IPS-NIHi7 (cell line): ENCODE measurements at regions not wholly inside any gene's neighbourhood (a gene's known extent, or its start where the extent isn't known, plus 50 kb on each side); places are given as distances from the start of the nearest gene placed in this dataset.

Source experiments
- DNase-seq: peaks from one replicate; pipeline ENCODE4 v3.0.0; 2012; ENCODE audit warnings: mixed read lengths; ENCODE audit errors: extremely low spot score

- peak; percentile 26 for DNase-seq
These were observed 218.2 kb downstream of the JRKL start for GRCh38 chr11:96607864-96608558.

DNA sequence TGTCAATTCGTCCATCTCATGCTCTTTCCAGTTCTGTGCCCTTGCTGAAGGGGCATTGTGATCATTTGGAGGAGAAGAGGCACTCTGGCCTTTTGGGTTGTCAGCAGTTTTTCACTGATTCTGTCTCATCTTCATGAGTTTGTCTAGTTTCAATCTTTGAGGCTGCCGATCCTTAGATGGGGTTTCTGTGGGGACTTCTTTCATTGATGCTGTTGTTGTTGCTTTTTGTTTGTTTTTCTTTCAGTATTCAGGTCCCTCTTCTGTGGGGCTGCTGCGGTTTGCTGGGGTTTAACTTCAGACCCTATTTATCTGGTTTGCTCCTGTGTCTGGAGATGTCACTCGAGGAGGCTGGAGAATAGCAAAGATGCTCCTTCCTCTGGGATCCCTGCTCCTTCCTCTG lies 224.3 kb downstream of the JRKL start:
- DNase-seq, result no peak

GRCh38 chr11:96614846-96615245 lies 225.0 kb downstream of the JRKL start:
- DNase-seq, result no peak

GRCh38 chr11:96620464-96621044 lies 230.7 kb downstream of the JRKL start:
- no peak for DNase-seq

DNA sequence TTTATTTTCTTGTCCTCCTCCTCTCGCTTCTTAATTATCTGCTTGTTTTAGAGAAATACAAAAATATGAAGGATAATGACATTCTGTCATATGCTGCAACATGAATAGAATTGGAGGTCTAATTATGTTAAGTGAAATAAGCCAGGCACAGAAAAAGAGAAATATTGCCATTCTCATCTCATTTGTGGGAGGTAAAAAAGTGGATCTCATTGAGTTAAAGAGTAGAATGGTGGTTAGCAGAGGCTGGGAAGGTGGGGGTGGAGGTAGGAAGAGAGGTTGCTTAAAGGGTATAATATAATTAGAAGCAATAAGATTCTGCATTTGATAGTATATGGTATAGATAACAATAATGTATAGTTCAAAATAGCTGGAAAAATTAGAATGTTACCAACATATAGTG lies 231.3 kb downstream of the JRKL start:
- no peak for DNase-seq

DNA sequence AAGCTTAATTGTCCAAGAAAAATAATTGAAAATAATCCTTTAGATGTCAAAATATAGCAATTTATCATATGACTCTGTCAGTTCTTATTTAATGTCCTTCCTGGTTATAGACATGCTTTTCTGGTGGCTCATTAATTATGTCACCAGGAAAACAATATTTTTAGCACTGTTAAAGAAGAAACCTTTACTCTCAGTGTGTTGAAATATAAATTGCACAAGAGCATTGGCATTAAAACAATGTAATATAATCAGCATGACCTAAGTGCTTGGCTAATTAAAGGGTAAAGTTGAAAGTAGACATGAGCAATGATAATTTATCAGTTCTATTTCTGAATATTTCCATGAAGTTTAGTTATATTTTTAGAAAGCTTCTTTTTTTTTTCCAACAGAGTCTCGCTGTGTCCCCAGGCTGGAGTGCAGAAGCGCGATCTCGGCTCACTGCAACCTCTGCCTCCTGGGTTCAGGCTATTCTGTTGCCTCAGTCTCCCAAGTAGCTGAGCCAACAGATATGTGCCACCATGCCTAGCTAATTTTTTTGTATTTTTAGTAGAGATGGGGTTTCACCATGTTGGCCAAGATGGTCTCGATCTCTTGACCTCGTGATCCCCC lies 232.3 kb downstream of the JRKL start:
- DNase-seq, result no peak

GRCh38 chr11:96624126-96624525 lies 234.3 kb downstream of the JRKL start:
- no peak for DNase-seq

- DNase-seq, result no peak
These were observed 237.6 kb downstream of the JRKL start for GRCh38 chr11:96627376-96627775.

DNA sequence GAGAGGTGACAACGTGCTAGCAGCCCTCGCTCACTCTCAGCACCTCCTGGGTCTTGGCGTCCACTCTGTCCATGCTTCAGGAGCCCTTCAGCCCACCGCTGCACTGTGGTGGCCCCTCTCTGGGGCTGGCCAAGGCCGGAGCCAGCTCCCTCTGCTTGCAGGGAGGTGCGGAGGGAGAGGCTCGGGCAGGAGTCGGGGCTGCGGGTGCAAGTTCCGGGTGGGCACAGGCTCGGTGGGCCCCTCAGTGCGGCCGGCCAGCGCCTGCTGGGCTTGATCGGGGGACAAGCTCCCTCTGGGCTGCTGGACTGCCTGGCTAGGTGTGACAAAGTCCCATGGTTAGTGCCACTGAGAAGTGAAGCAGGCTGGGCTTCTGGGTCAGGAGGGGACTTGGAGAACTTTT lies 245.8 kb downstream of the JRKL start:
- no peak for DNase-seq

GRCh38 chr11:96641261-96641660 lies 251.4 kb downstream of the JRKL start:
- no peak for DNase-seq

DNA sequence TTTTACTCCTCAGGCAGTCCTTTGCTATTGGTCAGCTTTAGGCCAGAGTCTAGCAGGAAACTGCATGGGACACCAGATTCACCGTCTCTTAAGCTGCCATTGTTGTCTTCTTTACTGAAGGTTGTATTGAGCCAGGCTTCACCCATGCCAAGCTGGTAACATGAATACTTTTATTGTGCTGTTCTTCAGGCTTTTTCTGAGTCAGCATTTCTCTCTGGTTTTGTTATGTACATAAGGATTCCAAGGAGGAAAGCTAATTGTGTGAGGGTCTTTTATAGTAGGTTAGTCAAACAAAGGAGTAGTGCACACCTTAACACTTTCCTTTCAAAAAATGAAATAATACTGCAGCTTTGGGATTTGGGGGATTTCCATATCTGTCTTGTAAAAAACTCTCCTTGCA lies 252.8 kb downstream of the JRKL start:
- no peak for DNase-seq

DNA sequence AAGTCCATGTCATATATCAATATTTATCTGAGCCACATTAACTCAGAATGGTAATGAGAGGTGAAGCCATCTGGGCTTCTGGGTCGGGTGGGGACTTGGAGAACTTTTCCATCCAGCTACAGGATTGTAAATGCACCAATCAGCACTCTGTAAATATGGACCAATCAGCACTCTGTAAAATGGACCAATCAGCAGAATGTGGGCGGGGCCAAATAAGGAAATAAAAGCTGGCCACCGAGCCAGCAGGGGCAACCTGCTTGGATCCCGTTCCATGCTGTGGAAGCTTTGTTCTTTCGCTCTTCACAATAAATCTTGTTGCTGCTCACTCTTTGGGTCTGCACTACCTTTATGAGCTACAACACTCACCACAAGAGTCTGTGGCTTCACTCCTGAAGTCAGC lies 253.4 kb downstream of the JRKL start:
- no peak for DNase-seq

DNA sequence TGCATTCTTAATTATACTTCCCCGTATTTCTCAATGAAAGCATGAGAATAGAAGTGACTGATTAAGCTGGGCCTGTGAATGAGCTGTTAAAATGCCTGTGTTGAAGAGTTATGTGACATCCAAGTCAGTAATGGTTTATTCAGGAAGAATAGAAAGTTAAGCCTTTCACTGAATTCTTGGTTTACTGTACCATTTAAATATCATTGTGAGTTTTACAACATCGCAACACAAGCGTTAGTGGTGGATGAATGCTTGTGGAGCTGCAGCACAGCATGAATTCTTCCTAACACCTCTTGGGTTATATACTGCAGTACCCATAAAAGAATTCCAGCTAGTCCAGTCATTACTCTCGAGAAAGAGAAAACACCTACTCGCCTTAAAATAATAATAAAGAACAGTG lies 257.8 kb downstream of the JRKL start:
- no peak for DNase-seq

DNA sequence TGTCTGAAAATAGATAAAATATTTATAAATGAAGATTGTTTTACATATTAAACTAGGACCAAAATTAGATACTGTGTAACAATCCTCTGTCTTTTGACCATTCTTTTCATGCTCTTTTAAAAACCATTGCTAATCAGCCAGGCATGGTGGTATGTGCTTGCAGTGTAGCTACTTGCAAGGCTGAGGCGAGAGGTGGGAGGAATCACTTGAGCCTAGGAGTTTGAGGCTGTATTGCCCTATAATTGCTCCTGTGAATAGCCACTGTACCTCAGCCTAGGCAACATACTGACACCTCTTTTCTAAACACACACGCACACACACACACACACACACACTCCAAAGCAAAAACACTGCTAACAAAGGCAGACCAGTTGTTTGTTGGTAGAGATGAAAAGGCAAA lies 259.2 kb downstream of the JRKL start:
- no peak for DNase-seq

- DNase-seq, result no peak
These were observed 262.7 kb downstream of the JRKL start for GRCh38 chr11:96652516-96652915.

- no peak for DNase-seq
These were observed 265.7 kb downstream of the JRKL start for GRCh38 chr11:96655474-96655873.

- DNase-seq, result no peak
These were observed 268.6 kb downstream of the JRKL start for GRCh38 chr11:96658436-96658835.

GRCh38 chr11:96664110-96664509 lies 274.3 kb downstream of the JRKL start:
- no peak for DNase-seq

GRCh38 chr11:96680211-96681018 lies 290.6 kb downstream of the JRKL start:
- DNase-seq, result no peak

DNA sequence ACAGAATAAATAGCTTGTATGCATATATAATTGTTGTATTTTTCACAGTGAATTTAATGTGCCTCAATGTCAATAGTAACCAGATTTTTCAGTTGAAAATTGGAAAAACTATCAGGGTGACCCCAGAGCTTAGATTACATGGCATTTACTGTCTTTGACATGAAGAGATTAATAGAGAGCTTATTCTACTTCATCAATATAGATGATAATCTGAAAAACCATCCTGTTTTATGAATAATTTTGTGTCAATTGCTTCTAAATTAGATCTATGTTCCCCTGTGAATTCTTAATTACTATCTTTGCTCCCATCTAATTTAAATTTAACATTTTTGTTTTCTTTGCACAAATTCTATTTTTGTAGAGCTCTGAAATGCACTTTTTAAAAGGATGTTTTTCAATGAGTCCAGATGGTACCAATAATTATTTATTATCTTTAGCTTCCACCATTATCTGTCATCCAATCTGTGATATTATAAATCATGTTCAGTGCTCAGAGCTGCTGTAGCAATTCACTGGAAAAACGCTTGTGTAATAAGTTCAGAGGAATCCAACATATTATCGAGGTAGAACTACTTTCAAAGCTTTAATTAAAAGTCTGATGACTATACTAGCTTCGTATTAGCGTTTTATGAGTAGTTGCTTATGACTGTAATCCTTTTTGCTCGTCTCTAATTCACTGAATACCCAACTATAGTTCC lies 291.4 kb downstream of the JRKL start:
- DNase-seq, result no peak

GRCh38 chr11:96694338-96694737 lies 304.5 kb downstream of the JRKL start:
- DNase-seq, result no peak

DNA sequence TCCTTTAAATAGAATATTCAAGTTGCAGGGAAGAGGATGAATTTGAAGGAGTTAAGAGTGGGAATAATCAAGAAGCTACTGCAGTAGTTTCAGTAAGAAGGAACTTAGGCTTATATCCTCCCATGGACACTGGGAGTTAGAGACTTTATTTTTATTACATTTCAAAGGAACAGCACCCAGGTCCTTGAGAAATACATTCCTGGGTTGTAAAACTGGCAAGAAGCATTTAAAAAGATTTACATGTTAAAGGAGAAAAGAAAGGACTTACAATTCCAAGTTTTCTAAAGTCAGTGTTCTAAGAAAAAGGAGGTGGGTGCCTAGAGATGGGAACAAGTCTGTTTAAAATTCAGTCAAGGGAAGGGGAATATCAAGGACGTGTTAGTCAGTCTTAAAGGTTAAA lies 306.9 kb downstream of the JRKL start:
- no peak for DNase-seq
